Stimulated activated CD4-positive, alpha-beta T cell treated with anti-CD3 and anti-CD28 coated beads, TNF-alpha, amount 100 ng/mL, for 48 hours (primary cell): ENCODE measurements at regions not wholly inside any gene's neighbourhood (a gene's known extent, or its start where the extent isn't known, plus 50 kb on each side); places are given as distances from the start of the nearest gene placed in this dataset.

Experiments used
- DNase-seq, 3 donors: peaks; one replicate each; pipeline ENCODE4 v3.0.0-alpha.2; 2020; ENCODE audit warnings: low read depth in 3 of 3

- DNase-seq = no peak
Measured at GRCh38 chr12:93154753-93155480, 222.8 kb upstream of the NUDT4 start.

DNA sequence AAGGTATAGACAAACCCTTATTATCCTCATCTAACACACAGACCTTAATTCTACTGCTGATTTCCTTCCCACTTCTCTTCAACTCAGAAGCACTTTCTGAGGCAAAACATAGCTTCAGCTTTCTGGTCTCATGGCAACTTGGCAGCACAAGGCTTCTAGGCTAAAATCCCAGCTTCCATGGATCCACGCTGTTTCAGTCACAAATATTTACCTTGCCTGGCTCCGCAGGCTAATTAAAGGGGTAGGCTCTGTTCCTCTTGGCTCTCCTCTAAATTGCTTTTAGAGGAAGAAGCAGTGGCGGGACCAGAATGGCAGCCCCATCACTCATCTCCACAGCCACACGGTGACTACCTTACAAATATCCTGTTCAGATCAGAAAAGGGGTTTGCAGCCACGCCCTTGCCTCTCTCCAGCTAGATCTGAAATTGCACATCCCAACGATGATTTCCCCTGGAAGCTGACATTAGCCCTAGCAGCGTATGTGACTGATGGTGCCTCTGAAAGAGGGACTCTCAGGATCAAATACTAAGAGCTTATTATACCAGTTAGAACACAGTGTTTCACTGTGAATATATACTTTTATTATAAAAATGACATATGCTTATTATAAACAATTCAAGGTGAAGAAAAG, 221.5 kb upstream of the NUDT4 start:
- DNase-seq = no peak

DNA sequence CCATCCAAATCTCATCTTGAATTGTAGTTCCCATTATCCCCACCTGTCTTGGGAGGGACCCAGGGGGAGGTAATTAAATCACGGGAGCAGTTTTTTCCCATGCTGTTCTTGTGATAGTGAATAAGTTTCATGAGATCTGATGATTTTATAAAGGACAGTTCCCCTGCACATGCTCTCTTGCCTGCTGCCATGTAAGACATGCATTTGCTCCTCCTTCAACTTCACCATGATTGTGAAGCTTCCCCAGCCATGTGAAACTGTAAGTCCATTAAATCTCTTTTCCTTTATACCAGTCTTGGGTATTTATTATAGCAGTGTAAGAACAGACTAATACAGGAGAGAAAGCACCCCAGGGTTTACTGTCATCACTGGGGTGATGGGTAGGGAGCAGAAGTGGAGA, 220.4 kb upstream of the NUDT4 start:
- no peak for DNase-seq

DNA sequence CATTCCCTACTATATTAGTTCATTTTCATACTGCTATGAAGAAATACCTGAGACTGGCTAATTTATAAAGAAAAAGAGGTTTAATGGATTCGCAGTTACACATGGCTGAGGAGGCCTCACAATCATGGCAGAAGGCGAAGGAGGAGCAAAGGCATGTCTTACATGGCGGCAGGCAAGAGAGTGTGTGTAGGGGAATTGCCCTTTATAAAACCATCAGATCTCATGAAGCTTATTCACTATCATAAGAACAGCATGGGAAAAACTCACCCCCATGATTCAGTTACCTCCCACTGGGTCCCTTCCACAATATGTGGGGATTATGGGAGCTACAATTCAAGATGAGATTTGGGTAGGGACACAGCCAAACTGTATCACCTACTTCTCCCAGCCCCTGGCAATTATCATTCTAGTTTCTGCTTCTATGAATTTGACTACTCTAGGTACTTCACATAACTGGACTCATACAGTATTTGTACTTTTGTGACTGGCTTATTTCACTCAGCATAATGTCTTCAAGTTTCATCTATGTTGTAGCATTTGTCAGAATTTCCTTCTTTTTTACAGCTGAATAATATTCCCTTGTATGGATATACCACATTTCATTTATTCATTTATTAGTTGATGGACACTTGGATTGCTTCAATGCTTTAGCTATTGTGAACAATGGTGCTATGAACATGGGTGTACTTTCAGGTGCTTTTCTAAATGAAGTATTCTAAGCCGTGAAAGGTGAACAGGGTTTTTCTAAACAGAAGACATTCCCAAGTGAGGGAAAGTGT, 219.5 kb upstream of the NUDT4 start:
- no peak for DNase-seq

- no peak for DNase-seq
Measured at GRCh38 chr12:93163260-93164036, 214.3 kb upstream of the NUDT4 start.

- no peak for DNase-seq
Measured at GRCh38 chr12:93164103-93164880, 213.4 kb upstream of the NUDT4 start.

DNA sequence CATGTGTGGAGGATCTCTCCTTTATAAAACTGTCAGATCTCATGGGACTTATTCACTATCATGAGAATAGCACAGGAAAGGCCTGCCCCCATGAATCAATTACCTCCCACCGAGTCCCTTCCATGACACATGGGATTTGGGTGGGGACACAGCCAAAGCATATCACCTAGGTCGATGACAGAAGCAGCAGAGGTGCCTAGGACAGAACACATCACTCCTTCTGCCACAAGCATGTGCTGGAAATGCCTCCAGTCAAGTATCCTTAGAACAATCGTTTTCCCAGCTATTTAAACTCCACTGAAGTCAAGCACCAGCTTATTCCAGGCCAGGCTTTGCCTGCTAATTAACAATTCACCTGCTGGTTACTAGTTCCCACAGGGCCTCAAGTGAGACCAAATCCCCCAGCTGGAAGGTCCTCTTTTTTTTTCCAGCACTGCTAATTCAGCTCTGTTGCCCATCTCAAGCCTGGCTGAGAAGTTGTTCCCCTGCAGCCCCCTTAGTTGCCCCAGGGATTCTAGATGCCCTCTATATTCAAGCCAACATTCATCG, 212.3 kb upstream of the NUDT4 start:
- DNase-seq = no peak

- no peak for DNase-seq
Measured at GRCh38 chr12:93166541-93167307, 211.0 kb upstream of the NUDT4 start.

GRCh38 chr12:93167331-93167730, 210.4 kb upstream of the NUDT4 start:
- DNase-seq = no peak

GRCh38 chr12:93167841-93168492, 209.8 kb upstream of the NUDT4 start:
- peak in 1 of 3 donors; percentile 25 for DNase-seq

DNA sequence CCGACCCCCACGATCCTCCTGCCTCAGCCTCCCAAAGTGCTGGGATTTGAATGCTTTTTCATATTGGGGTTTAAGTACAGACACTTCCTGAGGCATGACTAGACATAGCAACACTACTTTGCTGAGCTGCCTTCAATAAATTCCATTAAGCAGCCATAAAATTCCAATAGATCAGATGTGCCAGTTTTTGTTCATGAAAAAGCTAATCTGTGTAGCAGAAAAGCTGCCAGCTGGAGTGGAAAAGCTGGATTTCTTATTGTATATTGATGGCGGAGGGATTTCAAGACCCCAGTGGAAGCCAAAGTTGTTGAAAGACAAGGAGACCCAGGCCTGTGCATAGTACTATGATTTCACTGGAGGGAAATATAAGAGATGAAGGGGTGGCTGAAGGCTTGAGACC, 209.0 kb upstream of the NUDT4 start:
- no peak for DNase-seq

- no peak for DNase-seq
Measured at GRCh38 chr12:93169536-93169935, 208.2 kb upstream of the NUDT4 start.

DNA sequence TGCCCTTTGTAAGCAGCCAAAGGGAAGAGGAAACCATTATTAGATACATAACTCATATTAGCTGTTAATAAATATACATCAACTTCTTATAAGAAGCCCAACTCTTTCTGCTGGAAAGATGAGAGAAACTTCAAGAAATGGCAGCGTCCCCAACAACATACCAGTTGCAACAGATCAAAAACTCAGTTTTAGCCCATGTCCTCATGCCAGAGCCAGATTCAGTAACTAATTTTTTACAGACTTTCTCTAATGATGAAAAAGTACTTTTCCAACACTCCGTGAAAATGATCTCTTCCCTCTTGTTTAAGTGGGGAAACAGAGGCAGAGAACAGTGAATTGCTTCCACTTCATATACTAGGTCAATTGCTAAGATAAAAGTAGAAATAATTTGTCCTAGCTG, 206.8 kb upstream of the NUDT4 start:
- DNase-seq = no peak

DNA sequence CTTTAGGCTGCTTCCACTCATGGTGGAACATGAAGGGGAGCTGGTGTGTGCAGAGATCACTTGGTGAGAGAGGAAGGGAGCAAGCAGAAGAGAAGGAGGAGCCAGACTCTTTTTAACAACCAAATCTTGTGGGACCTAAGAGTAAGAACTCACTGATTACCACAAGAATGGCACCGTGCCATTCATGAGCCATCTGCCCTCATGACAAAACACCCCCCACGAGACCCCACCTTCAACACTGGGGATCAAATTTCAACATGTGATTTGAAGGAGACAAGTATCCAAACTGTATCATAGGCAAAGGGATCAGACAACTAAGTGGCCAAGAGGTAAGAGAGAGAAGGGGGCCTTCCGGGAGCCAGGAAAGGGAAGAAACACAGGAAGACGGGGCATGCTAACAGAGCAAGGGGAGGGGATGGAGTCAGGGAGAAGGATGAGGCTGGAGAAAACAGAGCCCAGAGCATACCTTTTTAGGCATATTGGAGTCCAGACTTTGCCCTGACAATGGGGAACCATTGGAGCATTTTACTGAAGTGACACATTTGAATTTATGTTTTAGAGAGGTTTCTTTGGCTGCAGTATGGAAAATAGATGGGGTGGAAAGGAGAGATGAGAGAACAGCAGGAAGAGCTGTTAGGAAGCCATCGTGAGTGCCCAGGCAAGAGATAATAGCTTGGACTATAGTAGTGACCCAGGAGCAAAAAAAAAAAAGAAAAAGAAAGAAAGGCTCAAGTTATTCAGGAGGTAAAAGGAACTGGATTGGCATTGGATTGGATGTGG, 204.4 kb upstream of the NUDT4 start:
- DNase-seq = no peak

- DNase-seq = no peak
Measured at GRCh38 chr12:93174048-93174447, 203.7 kb upstream of the NUDT4 start.

GRCh38 chr12:93174473-93174872, 203.3 kb upstream of the NUDT4 start:
- no peak for DNase-seq

- DNase-seq = no peak
Measured at GRCh38 chr12:93176165-93176564, 201.6 kb upstream of the NUDT4 start.

- DNase-seq = no peak
Measured at GRCh38 chr12:93176610-93177126, 201.1 kb upstream of the NUDT4 start.
